Esophagus muscularis mucosa (tissue), 4 donors: ENCODE measurements at regions not wholly inside any gene's neighbourhood (a gene's known extent, or its start where the extent isn't known, plus 50 kb on each side); places are given as distances from the start of the nearest gene placed in this dataset.

ENCODE experiments used
- DNase-seq: peaks from one replicate; pipeline ENCODE4 v3.0.0-alpha.2; 2017; ENCODE audit errors: extremely low spot score
- H3K27ac ChIP-seq, 4 donors: fragments of 200-600 bp; sonication (generic); replicated peaks in 1 of 4; 1 replicate in 3 of 4; 2 replicates in 1 of 4; pipeline ENCODE4 v1.5.1; 2016 to 2019; ENCODE audit warnings: mild to moderate bottlenecking in 1 of 4
- H3K27me3 ChIP-seq, 4 donors: fragments of 200-600 bp; sonication (generic); one replicate each; pipeline versions ENCODE4 v1.5.1 to v1.6.0; 2016 to 2019
- H3K36me3 ChIP-seq, 4 donors: fragments of 200-600 bp; sonication (generic); one replicate each; pipeline ENCODE4 v1.5.1; 2016 to 2019
- H3K4me1 ChIP-seq, 4 donors: fragments of 200-600 bp; sonication (generic); one replicate each; pipeline ENCODE4 v1.5.1; 2016 to 2019
- H3K4me3 ChIP-seq, 4 donors: fragments of 200-600 bp; sonication (generic); 1 replicate in 2 of 4; 2 replicates in 2 of 4; pipeline ENCODE4 v1.5.1; 2016 to 2019; ENCODE audit warnings: mild to moderate bottlenecking in 4 of 4, moderate library complexity in 1 of 4
- H3K9me3 ChIP-seq, 4 donors: fragments of 200-600 bp; sonication (generic); 1 replicate in 3 of 4; 2 replicates in 1 of 4; pipeline ENCODE4 v1.5.1; 2016 to 2019
- CTCF ChIP-seq, 3 experiments: fragments of 200-600 bp in 2 of 3; fragments of 450-650 bp in 1 of 3; sonication (generic) in 2 of 3; IDR thresholded peaks; one replicate each; pipeline ENCODE4 v1.5.1; 2017 to 2019; ENCODE audit warnings: antibody characterized with exemption in 3 of 3, mild to moderate bottlenecking in 2 of 3, moderate library complexity in 1 of 3
- EP300 ChIP-seq: sonication (generic); formaldehyde crosslinking; IDR thresholded peaks from one replicate; pipeline ENCODE4 v1.6.1; 2017; ENCODE audit warnings: antibody characterized with exemption
- POLR2A ChIP-seq: fragments of 450-650 bp; IDR thresholded peaks from one replicate; pipeline ENCODE4 v1.6.1; 2017; ENCODE audit warnings: antibody characterized with exemption, moderate library complexity, mild to moderate bottlenecking, low read depth
- POLR2AphosphoS5 ChIP-seq, 2 donors: sonication (generic); formaldehyde crosslinking; IDR thresholded peaks; one replicate each; pipeline ENCODE4 v1.6.1; 2017; ENCODE audit warnings: antibody characterized with exemption in 2 of 2
- WGBS: methylation state at CpG from one replicate; pipeline ENCODE4 v1.1.5; 2018; 5-methylcytosine and 5-hydroxymethylcytosine counted together
- intact Hi-C: fragments of 100-400 bp; cut with DNase I; formaldehyde crosslinking; loops from one replicate; pipeline ENCODE4 v1.15.1; 2023

DNA sequence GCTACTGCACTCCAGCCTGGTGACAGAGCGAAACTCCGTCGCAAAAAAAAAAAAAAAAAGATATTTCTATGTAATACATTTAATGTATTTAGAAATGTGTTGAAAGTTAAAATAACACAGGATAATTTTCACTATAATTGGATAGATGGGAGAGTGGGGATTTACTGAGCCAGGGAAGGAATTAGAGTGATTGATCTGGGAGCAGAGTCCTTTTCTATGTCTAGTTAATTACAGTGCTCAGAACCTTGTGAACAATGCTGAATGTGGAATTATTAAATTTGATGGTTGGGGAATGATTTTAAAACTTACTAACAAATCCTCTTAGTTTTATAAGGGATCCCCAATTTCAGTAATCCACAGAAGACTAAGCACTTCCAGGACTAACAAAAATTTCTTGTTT, 239.7 kb downstream of the CSNK1G3 start:
- intact Hi-C loops = no loop called here
- Histone ChIP-seq H3K4me3 (no peak overlapping the region), H3K36me3 (no peaks in the 10 kb centered on the region), H3K27me3 (no peaks in the 10 kb centered on the region), H3K9me3 (no peaks in the 10 kb centered on the region), H3K4me1 (peaks cover 17 to 36% (median 32%) of the 10 kb centered on the region in 4 donors), H3K27ac (no peak overlapping the region)
- WGBS = 87% methylated on average over 3 of the region's 3 CpGs
- no peak for TF ChIP-seq POLR2AphosphoS5 (IDR thresholded peaks at IDR 0.05)
- no peak for DNase-seq

- no peak for TF ChIP-seq CTCF (IDR thresholded peaks at IDR 0.05)
- TF ChIP-seq POLR2A = no peak
- no peak for TF ChIP-seq POLR2AphosphoS5 (IDR thresholded peaks at IDR 0.05)
- no peak for TF ChIP-seq EP300
- 91% methylated on average over 1 of the region's 1 CpG for WGBS
- intact Hi-C loops = no loop called here
Measured at GRCh38 chr5:123748239-123748638, 236.3 kb downstream of the CSNK1G3 start.

DNA sequence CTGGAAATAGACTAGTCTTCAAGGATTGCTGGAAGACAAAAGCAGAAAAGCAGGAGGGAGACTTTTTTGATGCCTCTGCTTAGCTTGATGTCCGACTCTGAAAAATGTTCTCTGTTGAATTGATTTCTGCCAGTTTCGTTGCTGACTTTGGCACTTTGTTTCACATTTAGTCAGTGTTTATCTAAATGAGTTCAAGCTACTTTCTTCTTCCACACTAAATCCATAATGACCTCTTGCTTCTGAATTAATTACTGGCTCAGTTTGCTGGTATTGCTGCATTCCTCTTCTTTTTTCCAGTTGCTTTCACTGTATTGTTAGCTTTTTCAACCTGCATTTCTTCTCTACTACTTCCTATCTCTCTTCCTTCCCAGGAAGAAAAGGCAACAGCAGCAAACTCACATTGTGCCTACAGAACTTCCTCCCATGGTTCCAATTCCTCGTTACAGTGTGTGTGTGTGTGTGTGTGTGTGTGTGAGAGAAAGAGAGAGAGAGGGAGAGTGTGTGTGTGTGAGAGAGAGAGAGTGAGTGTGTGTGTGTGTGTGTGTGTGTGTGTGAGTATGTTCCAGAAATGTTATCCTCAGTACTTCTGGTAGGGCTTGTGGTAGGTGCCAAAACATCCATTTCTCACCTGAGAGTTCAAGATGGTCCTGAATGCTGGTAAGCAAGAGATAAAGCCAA, 234.8 kb downstream of the CSNK1G3 start:
- intact Hi-C loops = no loop called here
- no peak overlapping the region for H3K4me3 ChIP-seq
- TF ChIP-seq CTCF (IDR thresholded peaks at IDR 0.05) (no peak), POLR2A (no peak), POLR2AphosphoS5 (IDR thresholded peaks at IDR 0.05) (no peak), EP300 (no peak)
- no peaks in the 10 kb centered on the region for H3K4me1 ChIP-seq
- H3K36me3 ChIP-seq = no peaks in the 10 kb centered on the region
- H3K27ac ChIP-seq = no peak overlapping the region
- 70% methylated on average over 3 of the region's 3 CpGs for WGBS
- DNase-seq = no peak
- H3K27me3 ChIP-seq = no peaks in the 10 kb centered on the region
- H3K9me3 ChIP-seq = no peaks in the 10 kb centered on the region

More at GRCh38 chr5:123748239-123748638, 236.3 kb downstream of the CSNK1G3 start:
- peaks cover 0 to 7% (median 6%) of the 10 kb centered on the region in 4 donors for H3K4me1 ChIP-seq
- H3K9me3 ChIP-seq = no peaks in the 10 kb centered on the region
- no peaks in the 10 kb centered on the region for H3K27me3 ChIP-seq
- DNase-seq = no peak
- no peak overlapping the region for H3K27ac ChIP-seq
- no peak overlapping the region for H3K4me3 ChIP-seq
- no peaks in the 10 kb centered on the region for H3K36me3 ChIP-seq

- no peak for TF ChIP-seq CTCF (IDR thresholded peaks at IDR 0.05)
- no peak for TF ChIP-seq POLR2A
- no peak for TF ChIP-seq POLR2AphosphoS5 (IDR thresholded peaks at IDR 0.05)
- no peak for TF ChIP-seq EP300
Measured at GRCh38 chr5:123743990-123744583, 232.1 kb downstream of the CSNK1G3 start.

DNA sequence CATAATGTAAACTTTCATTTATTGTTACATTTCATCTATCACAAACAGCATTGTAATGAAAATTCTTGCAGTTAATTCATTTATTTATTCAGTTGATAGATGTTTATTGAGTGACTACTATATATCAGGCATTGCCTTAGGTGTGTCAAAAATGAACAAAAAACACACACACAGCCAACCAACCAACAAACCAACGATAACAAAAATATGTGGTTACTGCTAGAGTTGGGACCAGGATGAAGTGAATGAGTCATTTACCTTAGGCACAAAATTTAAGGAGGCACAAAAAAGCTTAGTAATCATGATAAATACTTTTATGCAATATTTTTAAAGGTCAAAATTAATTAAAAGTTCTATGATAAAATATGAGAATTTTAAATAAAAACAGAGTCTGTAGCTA, 223.4 kb downstream of the CSNK1G3 start:
- 94% methylated on average over 1 of the region's 1 CpG for WGBS
- intact Hi-C loops = no loop called here
- no peaks in the 10 kb centered on the region for H3K4me1 ChIP-seq
- H3K4me3 ChIP-seq = no peak overlapping the region
- H3K27ac ChIP-seq = no peak overlapping the region
- no peak for DNase-seq
- no peaks in the 10 kb centered on the region for H3K27me3 ChIP-seq
- TF ChIP-seq POLR2A (no peak), EP300 (no peak), CTCF (IDR thresholded peaks at IDR 0.05) (no peak), POLR2AphosphoS5 (IDR thresholded peaks at IDR 0.05) (no peak)
- H3K36me3 ChIP-seq = no peaks in the 10 kb centered on the region
- peaks cover 0 to 7% (median 3%) of the 10 kb centered on the region in 4 donors for H3K9me3 ChIP-seq

More at GRCh38 chr5:123743990-123744583, 232.1 kb downstream of the CSNK1G3 start:
- Histone ChIP-seq H3K36me3 (no peaks in the 10 kb centered on the region), H3K4me1 (no peaks in the 10 kb centered on the region), H3K9me3 (no peaks in the 10 kb centered on the region), H3K27ac (no peak overlapping the region), H3K4me3 (no peak overlapping the region), H3K27me3 (no peaks in the 10 kb centered on the region)
- intact Hi-C loops = no loop called here
- WGBS = 93% methylated on average over 1 of the region's 1 CpG
- no peak for DNase-seq
